GM21390 (cell line): ENCODE measurements at regions not wholly inside any gene's neighbourhood (a gene's known extent, or its start where the extent isn't known, plus 50 kb on each side); places are given as distances from the start of the nearest gene placed in this dataset.
"Not testable (repeated sequence)": the region's sequence is repeated elsewhere in the genome, so short reads cannot be mapped to it uniquely, and the experiment has no call there.

Experiments used
- ATAC-seq: cut with Tn5 transposase; IDR thresholded peaks from one replicate; pipeline ENCODE4 v1.9.1; 2021; ENCODE audit not compliant: unreplicated experiment

DNA sequence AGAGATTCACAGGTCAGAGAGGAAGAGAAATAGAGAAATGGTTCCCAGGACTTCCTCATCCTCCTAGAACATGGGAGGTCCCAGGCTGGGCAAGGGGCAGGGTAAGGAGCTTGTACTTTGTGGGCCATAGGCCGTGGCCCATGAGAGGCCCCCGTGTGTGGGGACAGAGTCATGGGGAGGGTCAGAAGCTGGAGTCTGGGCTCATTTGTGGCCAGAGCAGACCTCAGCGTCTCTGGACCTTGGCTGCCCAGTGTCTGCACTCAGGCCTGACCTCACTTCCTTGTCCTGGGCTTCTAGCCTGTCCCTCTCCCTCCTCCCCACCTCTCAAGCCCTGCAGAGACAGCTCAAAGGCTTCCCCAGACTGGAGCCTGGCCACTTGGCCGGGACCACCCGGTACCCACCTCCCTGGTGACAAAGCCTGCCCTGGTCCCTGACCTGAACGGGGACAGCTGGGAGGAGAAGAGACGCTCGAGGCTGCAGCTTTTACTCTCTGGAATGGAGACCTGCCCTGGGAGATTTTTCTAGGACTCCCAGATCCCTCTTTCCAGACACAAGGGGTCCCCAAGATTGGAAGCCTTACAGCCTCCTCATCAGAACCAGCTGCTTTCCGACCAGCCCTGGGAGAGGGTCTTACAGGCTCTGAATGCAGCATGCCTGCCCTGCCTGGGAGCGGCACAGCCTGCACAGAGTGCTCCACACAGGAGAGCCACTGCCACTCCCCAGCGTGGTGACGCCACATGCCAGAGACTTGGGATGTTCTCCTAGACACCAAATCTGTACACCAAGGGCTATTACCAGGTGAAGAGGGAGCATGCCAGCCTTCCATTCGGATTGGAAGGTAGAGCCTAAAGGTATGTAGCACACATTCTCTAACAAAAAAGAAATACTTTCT, 569.0 kb upstream of the B3GAT1 start:
- ATAC-seq: no peak

DNA sequence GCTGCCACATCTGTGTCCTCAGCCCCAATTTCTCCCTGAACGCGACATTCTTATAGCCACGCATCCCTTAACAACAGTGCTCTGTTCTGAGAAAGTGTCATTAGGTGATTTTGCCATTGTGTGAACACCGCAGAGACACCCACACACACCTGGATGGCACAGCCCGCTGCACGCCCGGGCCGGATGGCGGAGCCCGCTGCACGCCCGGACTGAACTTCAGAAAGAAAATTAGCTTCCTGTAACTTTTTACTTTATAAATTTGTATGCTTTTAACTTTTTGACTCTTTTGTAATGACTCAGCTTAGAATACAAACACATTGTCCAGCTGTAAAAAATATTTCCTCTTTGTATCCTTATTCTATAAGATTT, 567.0 kb upstream of the B3GAT1 start:
- ATAC-seq: not testable (repeated sequence)

DNA sequence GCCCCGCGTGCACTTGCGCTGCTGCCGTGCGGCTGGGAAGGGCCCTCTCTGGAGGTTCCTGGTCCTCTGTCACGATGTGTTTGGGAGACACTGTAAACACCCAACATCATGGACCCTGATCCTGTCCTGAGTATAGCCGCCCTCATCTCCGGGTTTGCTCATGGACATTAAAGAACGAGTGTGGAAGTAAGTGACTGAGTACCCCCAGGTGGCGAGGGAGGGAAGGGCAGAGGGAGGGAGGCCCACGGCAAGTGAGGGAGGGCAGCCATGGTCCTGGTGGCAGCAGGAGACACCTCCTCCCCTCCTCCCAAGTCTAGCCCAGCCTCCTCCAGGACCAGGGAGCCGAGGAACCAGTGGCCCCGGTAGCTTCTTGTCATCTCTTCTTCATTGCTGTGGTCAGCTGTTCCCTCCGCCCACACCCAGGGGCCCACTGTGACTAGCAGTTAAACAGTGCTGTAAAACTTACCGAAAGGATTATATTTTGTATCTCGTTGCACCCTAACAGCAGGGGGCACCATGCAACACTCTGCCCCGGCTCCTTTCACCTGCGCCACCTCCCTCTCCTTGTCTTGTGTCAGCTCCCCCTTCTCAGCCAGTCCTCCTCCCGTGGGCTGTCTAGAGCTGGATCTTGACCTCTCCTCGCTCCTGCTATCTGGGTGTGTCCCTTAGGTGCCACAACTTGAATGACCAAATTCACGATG, 566.5 kb upstream of the B3GAT1 start:
- ATAC-seq: no peak

DNA sequence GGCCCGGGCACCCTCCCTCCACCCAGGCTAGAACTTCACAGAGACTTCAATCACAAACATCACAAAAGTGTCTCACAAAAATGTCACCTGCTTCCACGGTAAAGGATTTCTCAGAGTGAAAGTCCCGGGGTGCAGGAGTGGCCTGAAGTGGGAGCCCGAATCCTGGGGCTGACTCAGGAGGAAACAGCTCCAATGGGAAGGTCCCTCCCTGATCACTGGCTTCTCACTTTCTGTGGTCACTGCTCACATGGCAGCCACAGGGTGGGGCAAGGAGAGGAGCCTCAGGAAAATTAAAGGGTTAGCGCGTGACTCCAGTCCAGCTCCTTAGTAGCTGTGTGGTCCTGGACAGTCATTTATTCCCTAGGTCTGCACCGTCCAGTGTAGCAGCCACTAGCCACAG, 564.5 kb upstream of the B3GAT1 start:
- ATAC-seq: no peak

DNA sequence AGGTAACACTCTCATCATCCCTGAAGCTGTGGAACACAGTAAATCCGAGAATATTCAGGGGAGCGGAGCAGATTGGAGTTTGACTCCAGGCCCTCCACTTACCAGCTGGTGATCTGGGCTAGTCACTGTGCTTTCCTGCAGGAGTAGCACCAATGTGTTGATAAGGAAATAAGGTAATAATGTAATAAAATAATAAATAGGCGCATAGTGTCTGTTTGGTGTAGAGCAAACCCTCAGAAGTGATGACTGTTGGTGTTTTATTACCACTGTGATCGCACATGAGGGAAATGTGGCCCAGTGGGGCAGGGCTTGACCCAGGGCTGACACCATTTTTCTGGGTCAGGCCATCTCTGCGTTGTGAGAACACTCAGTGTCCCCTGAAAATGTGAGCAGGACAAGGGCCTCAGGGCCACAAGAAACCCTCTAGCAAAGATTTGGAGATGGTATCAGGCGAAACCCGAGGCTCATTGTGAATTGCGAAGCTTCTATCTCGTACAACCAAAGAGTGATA, 563.9 kb upstream of the B3GAT1 start:
- no peak for ATAC-seq

DNA sequence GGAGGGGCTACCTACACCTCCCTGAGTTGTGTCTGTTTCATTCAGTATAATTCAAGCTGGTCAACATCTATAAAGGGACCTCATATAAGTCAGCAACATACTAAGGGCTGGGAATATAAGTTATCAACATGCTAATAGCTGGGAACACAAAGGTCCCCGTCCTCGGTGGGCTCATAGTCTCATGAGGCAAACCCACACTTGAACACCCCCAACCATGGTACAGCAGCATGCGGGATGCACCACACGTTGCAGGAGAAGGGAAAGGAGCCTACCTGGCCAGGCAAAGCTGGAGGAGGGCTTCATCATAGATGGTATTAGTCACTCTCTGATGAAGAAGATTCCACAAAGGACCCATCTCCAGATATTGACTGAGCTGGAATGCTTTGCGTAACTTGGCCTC, 561.8 kb upstream of the B3GAT1 start:
- no peak for ATAC-seq

DNA sequence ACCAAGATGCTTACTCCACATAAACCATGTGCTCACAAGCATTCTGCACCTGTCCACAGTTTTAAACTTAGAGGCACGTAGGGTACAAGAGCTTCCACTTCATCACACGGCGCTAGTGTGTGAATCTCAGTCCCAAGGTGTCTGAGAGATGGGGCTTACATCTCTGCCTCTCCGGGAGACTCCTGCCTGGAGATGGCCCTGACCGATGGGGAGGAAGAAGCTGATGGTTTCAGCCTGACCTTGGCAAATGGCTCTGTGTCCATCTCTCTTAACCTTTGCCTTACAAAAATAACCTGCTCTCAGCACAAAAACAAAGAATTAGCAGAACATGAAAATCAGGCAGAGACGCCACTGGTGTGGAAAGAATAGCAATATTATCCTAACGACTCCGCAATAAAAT, 559.3 kb upstream of the B3GAT1 start:
- no peak for ATAC-seq

DNA sequence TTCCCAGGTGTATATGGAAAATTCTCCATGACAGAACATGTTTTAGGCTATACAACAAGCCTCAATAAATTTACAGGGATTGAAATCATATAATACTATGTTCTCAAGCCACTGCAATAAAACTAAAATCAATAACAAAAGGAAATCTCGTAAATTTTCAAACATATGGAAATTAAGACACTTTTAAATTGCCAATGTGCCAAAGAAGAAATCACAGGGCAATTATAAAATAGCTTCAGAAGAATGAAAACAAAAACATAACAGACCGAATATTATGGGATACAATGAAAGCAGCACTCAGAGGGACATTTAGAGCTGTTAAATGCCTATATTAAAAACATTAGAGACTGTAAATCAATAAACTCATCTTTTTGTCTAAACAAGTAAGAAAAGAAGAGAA, 555.7 kb upstream of the B3GAT1 start:
- no peak for ATAC-seq

DNA sequence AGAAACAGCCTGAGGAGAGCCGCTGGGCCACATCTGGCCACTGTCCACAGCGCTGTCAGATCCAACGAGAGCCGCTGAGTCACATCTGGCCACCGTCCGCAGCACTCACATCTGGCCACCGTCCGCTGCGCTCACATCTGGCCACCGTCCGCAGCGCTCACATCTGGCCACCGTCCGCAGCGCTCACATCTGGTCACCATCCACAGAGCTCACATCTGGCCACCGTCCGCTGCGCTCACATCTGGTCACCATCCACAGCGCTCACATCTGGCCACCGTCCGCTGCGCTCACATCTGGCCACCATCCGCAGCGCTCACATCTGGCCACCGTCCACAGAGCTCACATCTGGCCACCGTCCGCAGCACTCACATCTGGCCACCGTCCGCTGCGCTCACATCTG, 549.3 kb upstream of the B3GAT1 start:
- ATAC-seq: not testable (repeated sequence)

DNA sequence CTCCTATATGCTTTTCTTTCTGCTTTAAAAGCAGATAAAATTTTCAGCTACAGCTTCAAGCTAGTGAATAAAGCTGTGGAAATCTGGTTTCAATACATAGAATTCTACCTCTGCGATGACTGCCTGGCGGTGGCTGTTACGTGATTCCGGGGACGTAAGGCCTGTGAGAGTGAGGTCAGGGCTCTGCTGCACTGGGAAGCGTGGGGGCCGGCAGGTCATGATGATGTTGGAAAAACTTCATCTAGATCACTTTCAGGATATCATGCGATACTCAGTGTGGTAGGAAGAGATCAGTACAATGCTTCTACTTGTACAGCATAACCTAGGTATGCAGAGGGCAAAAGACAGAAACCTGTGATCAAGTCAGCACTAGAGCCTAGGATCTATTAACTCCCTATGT, 546.8 kb upstream of the B3GAT1 start:
- no peak for ATAC-seq

DNA sequence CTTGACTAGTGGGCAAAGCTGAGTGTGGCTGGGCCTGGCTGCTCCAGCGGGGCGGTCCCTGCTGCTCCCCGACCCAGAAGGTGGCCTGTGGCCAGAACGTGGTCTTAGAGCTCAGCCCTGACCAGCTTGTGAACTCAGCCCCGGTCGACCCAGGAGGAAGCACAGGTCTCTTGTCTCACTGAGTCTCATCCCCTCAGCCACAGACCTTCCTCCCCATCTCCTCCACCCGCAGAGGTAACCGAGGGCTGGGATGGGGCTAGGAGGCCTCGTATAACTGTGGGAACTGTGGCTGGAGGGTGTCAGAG, 546.2 kb upstream of the B3GAT1 start:
- no peak for ATAC-seq

DNA sequence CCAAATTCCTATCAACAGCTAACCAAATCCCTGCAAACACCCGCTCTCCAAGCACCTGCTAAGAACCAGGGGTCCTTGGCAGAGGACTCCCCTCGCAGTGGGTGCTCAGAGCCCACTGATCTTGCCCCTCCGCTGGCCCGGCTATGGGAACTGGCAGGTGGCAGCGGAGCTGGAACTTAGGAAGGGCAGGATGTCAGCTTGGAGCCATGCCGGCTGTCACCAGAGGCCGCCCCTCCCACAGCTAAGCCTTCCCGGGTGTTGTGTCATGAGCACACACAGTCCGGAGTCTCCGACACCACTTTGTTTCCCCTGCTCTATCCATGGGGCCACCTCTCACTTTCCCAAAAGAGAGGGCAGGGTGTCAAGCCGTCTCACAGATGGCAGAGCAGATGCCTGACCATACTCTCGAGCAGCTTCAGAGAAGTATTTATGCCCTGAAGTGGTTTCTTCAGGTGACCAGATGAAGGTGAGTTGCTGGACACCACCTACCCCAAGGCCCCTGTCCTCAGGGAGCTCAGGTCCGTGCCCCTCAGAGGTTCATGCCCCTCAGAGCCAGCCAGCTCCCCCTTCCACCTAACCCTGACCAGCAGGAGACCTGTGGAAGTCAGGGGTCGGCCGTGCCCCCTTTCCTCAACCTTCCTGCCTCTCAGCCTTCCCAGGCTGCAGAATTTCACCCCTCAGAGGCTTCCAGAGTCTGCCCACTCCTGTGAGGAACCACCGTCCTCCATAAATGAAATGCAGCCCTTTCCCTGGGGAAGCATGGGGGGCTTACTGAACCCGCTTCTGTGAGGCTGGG, 545.7 kb upstream of the B3GAT1 start:
- ATAC-seq: no peak

DNA sequence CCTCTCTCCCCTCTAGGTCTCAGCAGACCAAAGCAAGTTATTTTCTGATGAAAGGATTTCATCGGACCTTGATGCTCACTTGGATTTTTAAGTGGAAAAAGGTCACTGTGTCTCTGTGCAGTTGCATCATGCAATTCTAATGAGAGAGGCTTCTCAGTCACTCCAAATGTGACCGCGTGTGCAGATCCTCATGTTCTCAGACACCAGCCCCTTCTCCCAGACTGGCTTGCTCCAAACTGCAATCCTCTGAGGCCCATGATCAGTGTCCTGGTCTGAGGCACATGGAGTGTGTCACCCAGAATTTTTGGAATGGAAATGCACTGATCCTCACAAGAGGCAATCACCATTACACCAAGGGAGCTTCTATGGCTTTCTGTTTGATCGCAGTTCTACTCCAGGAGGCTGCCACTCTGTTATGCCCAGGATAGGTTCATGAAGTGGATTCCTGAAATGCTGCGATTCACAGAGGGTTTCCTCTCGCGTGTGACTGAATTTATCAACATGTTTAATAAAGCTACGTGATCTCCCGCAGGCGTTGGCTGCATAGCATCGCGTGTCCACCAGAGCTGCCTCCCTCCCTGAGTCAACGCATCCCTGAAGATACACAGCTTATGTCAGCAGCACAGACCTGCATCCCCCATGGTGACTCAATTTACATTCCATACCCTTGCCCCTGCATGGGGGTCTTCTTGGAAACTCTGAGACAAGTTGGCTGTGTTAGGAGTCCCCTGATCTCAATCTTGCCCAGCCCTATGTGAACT, 544.6 kb upstream of the B3GAT1 start:
- ATAC-seq: no peak

DNA sequence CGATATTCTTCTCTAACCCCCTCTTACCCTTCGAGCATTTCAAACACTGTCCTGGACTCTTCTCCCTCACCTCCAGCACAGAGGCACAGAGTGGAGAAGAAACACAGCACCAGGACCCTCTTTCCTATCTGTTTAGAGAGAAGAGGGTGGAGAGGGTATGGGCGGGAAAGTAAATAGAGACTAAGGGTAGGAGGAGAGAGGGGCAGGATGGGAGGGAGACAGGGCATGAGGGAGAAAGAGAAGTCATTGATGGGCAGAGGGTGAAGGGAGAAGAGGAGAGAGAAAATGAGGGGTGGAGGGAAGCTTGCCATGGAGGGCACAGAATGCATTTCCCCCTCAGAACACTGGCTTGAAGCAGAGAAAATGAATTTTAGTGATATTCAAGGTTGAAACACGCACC, 543.9 kb upstream of the B3GAT1 start:
- ATAC-seq: not testable (repeated sequence)

DNA sequence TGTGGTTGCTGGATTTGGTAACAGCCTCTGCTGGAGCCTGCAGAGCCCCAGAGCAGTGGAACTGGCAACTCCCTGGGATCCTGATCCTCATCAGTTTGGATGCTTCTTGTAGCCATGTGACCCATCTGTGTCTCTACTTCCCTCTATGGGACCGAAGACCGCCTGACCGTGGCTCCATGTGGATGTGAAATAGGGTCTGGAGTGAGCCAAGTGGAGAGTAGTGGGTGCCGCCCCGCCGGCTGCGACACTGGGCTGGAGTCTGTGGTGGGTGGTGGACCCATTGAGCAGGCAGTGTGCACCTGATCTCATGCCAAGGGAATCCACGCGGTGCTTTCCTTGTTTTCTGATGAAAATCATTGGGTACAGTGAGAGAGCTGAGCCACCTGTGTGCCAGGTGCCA, 543.2 kb upstream of the B3GAT1 start:
- ATAC-seq: no peak

DNA sequence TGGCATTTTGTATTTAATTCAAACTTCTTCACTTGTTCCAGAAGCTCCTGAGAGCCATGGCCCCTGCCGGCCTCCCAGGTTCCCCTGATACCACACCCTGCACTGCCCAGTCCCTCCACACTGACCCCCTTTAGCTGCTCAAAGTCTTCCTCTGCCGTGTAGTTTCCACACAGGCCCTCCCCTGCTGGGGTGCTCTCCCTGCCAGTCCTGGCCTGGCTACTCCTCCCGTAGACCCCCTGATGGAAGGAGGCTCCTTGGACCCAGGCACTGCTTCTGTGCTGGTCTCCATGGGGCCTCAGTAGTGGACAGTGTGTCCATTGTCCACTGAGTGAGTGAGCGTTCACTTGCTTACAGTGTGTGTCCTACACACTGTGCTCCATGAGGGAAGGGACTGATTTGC, 542.4 kb upstream of the B3GAT1 start:
- ATAC-seq: not testable (repeated sequence)

DNA sequence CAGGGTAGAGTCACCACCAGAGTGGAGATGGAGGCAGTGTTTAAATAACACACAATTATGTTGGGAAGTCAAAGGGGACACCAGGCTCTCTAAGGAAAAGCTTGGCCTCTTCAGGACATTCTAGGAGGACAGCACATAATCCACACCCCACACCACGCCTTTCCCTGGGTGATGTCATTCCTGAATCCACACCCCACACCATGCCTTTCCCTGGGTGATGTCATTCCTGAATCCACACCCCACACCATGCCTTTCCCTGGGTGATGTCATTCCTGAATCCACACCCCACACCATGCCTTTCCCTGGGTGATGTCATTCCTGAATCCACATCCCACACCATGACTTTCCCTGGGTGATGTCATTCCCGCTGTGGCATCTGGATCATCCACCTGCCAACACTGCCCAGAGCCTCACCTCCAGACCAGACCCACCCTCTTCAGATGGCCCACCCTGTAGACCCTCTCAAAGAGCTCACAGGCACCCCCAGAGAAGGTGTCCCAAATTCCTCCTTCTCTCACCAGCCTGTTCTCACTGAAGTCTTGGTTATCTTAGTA, 541.5 kb upstream of the B3GAT1 start:
- ATAC-seq: not testable (repeated sequence)

DNA sequence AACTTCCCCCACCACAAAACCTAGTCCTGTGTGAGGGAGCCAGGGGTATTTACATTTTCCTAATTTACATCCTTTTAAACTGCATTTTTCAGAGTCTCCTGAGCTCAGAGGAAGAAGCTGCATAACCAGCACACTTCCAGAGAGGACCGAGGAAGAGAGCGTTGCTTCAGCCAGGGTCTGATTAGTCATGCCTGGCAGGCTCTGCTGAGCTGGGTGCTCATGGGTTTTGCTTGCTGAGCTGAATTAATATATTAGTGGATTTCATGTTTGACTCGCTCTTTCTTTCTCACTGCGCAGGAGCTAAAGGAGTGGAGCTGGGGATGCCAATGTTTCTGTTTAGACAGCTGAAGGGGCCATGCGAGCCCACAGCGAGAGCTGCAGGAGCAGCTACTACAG, 539.3 kb upstream of the B3GAT1 start:
- no peak for ATAC-seq

DNA sequence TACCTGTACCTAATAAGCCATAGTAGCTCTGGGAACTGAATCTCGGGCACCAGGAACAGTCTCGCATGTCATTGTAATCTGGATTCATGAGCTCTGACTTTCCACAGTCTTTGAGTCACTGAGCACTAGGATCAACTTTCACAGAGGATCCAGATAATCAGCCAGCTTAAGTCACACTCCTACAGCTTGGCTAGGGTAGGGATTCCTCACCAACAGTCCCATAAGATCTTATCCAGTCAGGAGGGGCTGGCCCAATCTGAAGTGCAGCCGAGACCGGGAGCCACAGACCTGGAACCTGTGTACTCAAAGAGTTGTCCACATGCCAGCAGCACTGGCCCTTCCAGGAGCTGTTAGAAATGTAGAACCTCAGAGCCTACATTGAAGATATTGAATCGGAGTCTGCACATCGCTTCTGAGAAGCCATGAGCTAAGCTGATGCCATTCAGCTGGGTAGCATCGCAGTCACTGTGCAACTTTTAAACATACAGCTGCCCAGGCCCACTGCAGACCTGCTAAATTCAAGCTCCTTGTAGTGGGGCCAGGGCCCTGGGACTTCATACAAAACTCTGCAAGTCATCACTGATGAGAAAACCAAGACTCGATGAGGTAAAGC, 538.8 kb upstream of the B3GAT1 start:
- ATAC-seq: no peak
